HepG2 (cell line): ENCODE measurements at regions not wholly inside any gene's neighbourhood (a gene's known extent, or its start where the extent isn't known, plus 50 kb on each side); places are given as distances from the start of the nearest gene placed in this dataset.

Source experiments
- ATAC-seq: fragments of 200-7000 bp; cut with Tn5 transposase; 3 replicates; pipeline ENCODE4 v1.9.1; 2020; ENCODE audit warnings: mild to moderate bottlenecking, moderate library complexity
- BruUV-seq: library from RNA; stranded (reverse); fragments of 400-500 nt; replicated peaks from 2 replicates; lab custom pipeline; 2021; lab: Mats Ljungman, UMichigan
- CTCF ChIA-PET: fragments of 300-600 bp; formaldehyde crosslinking; extraction: SDS; loops from one replicate; lab custom pipeline; 2021; ENCODE audit warnings: low total read pairs, inconsistent platforms, low intra/inter-chr PET ratio; lab: Yijun Ruan, JAX
- POLR2A ChIA-PET: fragments of 350-600 bp; sonication (Branson Sonifier 250); formaldehyde crosslinking; loops from one replicate; lab custom pipeline; 2020; ENCODE audit warnings: antibody characterized with exemption, inconsistent platforms; lab: Yijun Ruan, JAX
- DNase-seq: peaks from one replicate; pipeline ENCODE4 v3.0.0-alpha.2; 2015; ENCODE audit warnings: low spot score
- FAIRE-seq: peaks from 3 replicates; lab custom pipeline; 2011; peaks lifted over from hg19 to GRCh38; lab: Jason Lieb, UNC
- H2AFZ ChIP-seq: one replicate; pipeline ENCODE4 v1.6.1; 2011; ENCODE audit warnings: low read length, inconsistent platforms
- H3K27ac ChIP-seq: fragments of 300-600 bp; 3 replicates; pipeline ENCODE4 v1.8.0; 2011; ENCODE audit warnings: mixed run types, mild to moderate bottlenecking, mixed read lengths, low read length, inconsistent platforms; ENCODE audit not compliant: insufficient read depth; ENCODE audit errors: extremely low read length
- H3K27me3 ChIP-seq, 2 experiments: fragments of 200-600 bp in 1 of 2; 2 replicates in 1 of 2; 3 replicates in 1 of 2; pipeline versions ENCODE4 v1.6.0 to v1.8.0; 2011; ENCODE audit warnings: low read length in 2 of 2, mild to moderate bottlenecking in 2 of 2, moderate library complexity in 2 of 2, inconsistent platforms in 1 of 2; ENCODE audit not compliant: insufficient read depth in 2 of 2, control insufficient read depth in 1 of 2
- H3K36me3 ChIP-seq, 2 experiments: fragments of 200-600 bp in 1 of 2; replicated peaks in 1 of 2; 2 replicates in 1 of 2; 3 replicates in 1 of 2; pipeline versions ENCODE4 v1.5.1 to v1.8.0; 2011; ENCODE audit warnings: low read length in 2 of 2, inconsistent platforms in 1 of 2; ENCODE audit not compliant: insufficient read depth in 2 of 2, control insufficient read depth in 1 of 2
- H3K4me1 ChIP-seq: 2 replicates; pipeline ENCODE4 v1.5.1; 2012; ENCODE audit warnings: low read length, inconsistent platforms; ENCODE audit not compliant: insufficient read depth
- H3K4me2 ChIP-seq: 2 replicates; pipeline ENCODE4 v1.6.0; 2011; ENCODE audit warnings: low read depth, low read length, inconsistent platforms
- H3K4me3 ChIP-seq, 3 experiments: fragments of 200-600 bp in 1 of 3; sonication (generic), shearing (Covaris generic) in 1 of 3; replicated peaks in 1 of 3; 2 replicates each; pipeline ENCODE4 v1.5.1; 2011 to 2016; ENCODE audit warnings: low read length in 3 of 3, inconsistent platforms in 2 of 3, low read depth in 2 of 3, mild to moderate bottlenecking in 2 of 3, control low read depth in 1 of 3, mixed read lengths in 1 of 3; ENCODE audit not compliant: insufficient read depth in 1 of 3
- H3K79me2 ChIP-seq: one replicate; pipeline ENCODE4 v1.6.1; 2011; ENCODE audit warnings: low read length, inconsistent platforms; ENCODE audit not compliant: insufficient read depth
- H3K9ac ChIP-seq: 2 replicates; pipeline ENCODE4 v1.6.0; 2011; ENCODE audit warnings: mild to moderate bottlenecking, low read depth, low read length, inconsistent platforms; ENCODE audit not compliant: insufficient read depth
- H3K9me3 ChIP-seq: 2 replicates; pipeline ENCODE4 v1.5.1; 2012; ENCODE audit warnings: mild to moderate bottlenecking, low read length
- H4K20me1 ChIP-seq: 2 replicates; pipeline ENCODE4 v1.6.0; 2011; ENCODE audit warnings: inconsistent platforms, mild to moderate bottlenecking, low read length, moderate library complexity; ENCODE audit not compliant: insufficient read depth
- ARID5B ChIP-seq: IDR thresholded peaks from 2 replicates; pipeline ENCODE4 v1.4.0; 2020; ENCODE audit warnings: mild to moderate bottlenecking, missing genetic modification reagents
- BORCS8-MEF2B ChIP-seq: sonication (generic); formaldehyde crosslinking; IDR thresholded peaks from 2 replicates; pipeline ENCODE4 v1.8.0; 2022; ENCODE audit warnings: mild to moderate bottlenecking, missing genetic modification reagents
- DDIT3 ChIP-seq: sonication (generic); formaldehyde crosslinking; IDR thresholded peaks from 2 replicates; pipeline ENCODE4 v1.4.0; 2020; ENCODE audit warnings: mild to moderate bottlenecking, missing genetic modification reagents
- DMTF1 ChIP-seq: sonication (generic); formaldehyde crosslinking; IDR thresholded peaks from 2 replicates; pipeline ENCODE4 v1.4.0; 2020; ENCODE audit warnings: mild to moderate bottlenecking, missing genetic modification reagents
- ETS1 ChIP-seq: sonication (generic); formaldehyde crosslinking; IDR thresholded peaks from 2 replicates; pipeline ENCODE4 v1.4.0; 2020; ENCODE audit warnings: missing genetic modification reagents
- HINFP ChIP-seq: sonication (generic); formaldehyde crosslinking; IDR thresholded peaks from 2 replicates; pipeline ENCODE4 v1.4.0; 2020; ENCODE audit warnings: low read depth, mild to moderate bottlenecking, missing genetic modification reagents
- LBX2 ChIP-seq: sonication (generic); formaldehyde crosslinking; IDR thresholded peaks from 2 replicates; pipeline ENCODE4 v1.5.0; 2020; ENCODE audit warnings: missing genetic modification reagents, mild to moderate bottlenecking, borderline replicate concordance
- SNAI1 ChIP-seq: sonication (generic); formaldehyde crosslinking; IDR thresholded peaks from 2 replicates; pipeline ENCODE4 v1.5.0; 2020; ENCODE audit warnings: mild to moderate bottlenecking, missing genetic modification reagents, borderline replicate concordance
- ZNF552 ChIP-seq: sonication (generic); formaldehyde crosslinking; IDR thresholded peaks from 2 replicates; pipeline ENCODE4 v1.9.0; 2022; ENCODE audit warnings: missing genetic modification reagents, mild to moderate bottlenecking, borderline replicate concordance
- ZNF570 ChIP-seq: sonication (generic); formaldehyde crosslinking; IDR thresholded peaks from 2 replicates; pipeline ENCODE4 v1.4.0; 2020; ENCODE audit warnings: mild to moderate bottlenecking, missing genetic modification reagents, borderline replicate concordance
- ZNF598 ChIP-seq: sonication (generic); formaldehyde crosslinking; IDR thresholded peaks from 2 replicates; pipeline ENCODE4 v1.5.1; 2020; ENCODE audit warnings: mild to moderate bottlenecking, missing genetic modification reagents, borderline replicate concordance
- WGBS: methylation state at CpG from one replicate; pipeline ENCODE4 v1.1.6; 2017; ENCODE audit warnings: low lambda C conversion rate; 5-methylcytosine and 5-hydroxymethylcytosine counted together
- in situ Hi-C: cut with HindIII; loops from 2 replicates; pipeline ENCODE4 v1.10.0; 2017; ENCODE audit warnings: low pct_unique_long_range_greater_than_20kb; ENCODE audit not compliant: extremely low pct_ligation_motif_present
- intact Hi-C: fragments of 100-400 bp; cut with micrococcal nuclease; formaldehyde crosslinking; loops from one replicate; pipeline ENCODE4 v1.10.0; 2022; ENCODE audit not compliant: unreplicated experiment

GRCh38 chr6:60681806-60682205, 1604.2 kb downstream of the KHDRBS2 start (continued):
- TF ChIP-seq HINFP (CRISPR knock-in tag) (no peak), BORCS8-MEF2B (CRISPR knock-in tag) (no peak), DDIT3 (CRISPR knock-in tag) (no peak), ARID5B (no peak), ZNF570 (CRISPR knock-in tag) (no peak), SNAI1 (CRISPR knock-in tag) (no peak)

GRCh38 chr6:60679175-60679574, 1606.8 kb downstream of the KHDRBS2 start:
- DNase-seq: no peak
- TF ChIP-seq ZNF598 (no peak), ETS1 (CRISPR knock-in tag) (no peak), ZNF552 (CRISPR knock-in tag) (no peak), LBX2 (CRISPR knock-in tag) (no peak), DMTF1 (no peak)
- TF ChIP-seq, all 625 proteins: peak for 0
- Histone ChIP-seq H3K27me3 (no peaks in the 10 kb centered on the region), H2AFZ (no peak overlapping the region), H3K9me3 (peaks cover 98% of the 10 kb centered on the region), H3K4me1 (no peaks in the 10 kb centered on the region), H3K27ac (no peak overlapping the region), H3K79me2 (no peaks in the 10 kb centered on the region), H3K36me3 (no peaks in the 10 kb centered on the region), H3K9ac (no peak overlapping the region), H4K20me1 (no peaks in the 10 kb centered on the region), H3K4me3 (no peak overlapping the region), H3K4me2 (no peak overlapping the region)
- no peak for FAIRE-seq
- no peak for ATAC-seq
- ChIA-PET POLR2A (no interaction called here), CTCF (no interaction called here)
- 0% methylated on average over 2 of the region's 2 CpGs for WGBS
- no TSS peak for BruUV-seq
- in situ Hi-C loops: no loop called here
- intact Hi-C loops: no loop called here
